H1 (cell line): ENCODE measurements at regions not wholly inside any gene's neighbourhood (a gene's known extent, or its start where the extent isn't known, plus 50 kb on each side); places are given as distances from the start of the nearest gene placed in this dataset.

ENCODE experiments used
- ATF2 ChIP-seq: IDR thresholded peaks from 2 replicates; pipeline ENCODE4 v1.6.1; 2012; ENCODE audit warnings: low read length, inconsistent platforms
- CREB1 ChIP-seq: IDR thresholded peaks from 2 replicates; pipeline ENCODE4 v1.6.1; 2012; ENCODE audit warnings: inconsistent platforms

GRCh38 chr3:35549690-35550089, 89.6 kb upstream of the ARPP21 start (continued):
- TF ChIP-seq ATF2 (no peak), CREB1 (no peak)
- TF ChIP-seq, all 59 proteins: peak for 0
